ENCODE measurements at regions not wholly inside any gene's neighbourhood (a gene's known extent, or its start where the extent isn't known, plus 50 kb on each side); places are given as distances from the start of the nearest gene placed in this dataset.
"Not testable (repeated sequence)": the region's sequence is repeated elsewhere in the genome, so short reads cannot be mapped to it uniquely, and the experiment has no call there.

GRCh38 chr3:118635711-118636110 lies 398.9 kb downstream of the IGSF11 start:
- intact Hi-C loops (cut with DNase I; ENCODE audit: low total_unique reads) = no loop called here
- no peak for DNase-seq (ENCODE audit: low spot score in 2 of 2)
- WGBS, 2 donors = 27 to 33% methylated on average over 1 of the region's 1 CpG
- TF ChIP-seq POLR2A (IDR thresholded peaks at IDR 0.05) (no peak), CTCF (IDR thresholded peaks at IDR 0.05) (no peak)
- H3K4me3 ChIP-seq (ENCODE audit: low read depth, poor library complexity, severe bottlenecking) = no peak overlapping the region

GRCh38 chr3:118636841-118637240 lies 397.8 kb downstream of the IGSF11 start:
- intact Hi-C loops (cut with DNase I; ENCODE audit: low total_unique reads) = no loop called here
- WGBS, 2 donors = 51 to 59% methylated on average over 4 of the region's 4 CpGs
- no peak for DNase-seq (ENCODE audit: low spot score in 2 of 2)
- no peak for TF ChIP-seq CTCF (IDR thresholded peaks at IDR 0.05)
- no peak for TF ChIP-seq POLR2A (IDR thresholded peaks at IDR 0.05)
- H3K4me3 ChIP-seq (ENCODE audit: low read depth, poor library complexity, severe bottlenecking) = no peak overlapping the region

- no peak overlapping the region for H3K4me3 ChIP-seq (ENCODE audit: low read depth, poor library complexity, severe bottlenecking)
- TF ChIP-seq CTCF (IDR thresholded peaks at IDR 0.05) = no peak
- TF ChIP-seq POLR2A (IDR thresholded peaks at IDR 0.05) = no peak
- intact Hi-C loops (cut with DNase I; ENCODE audit: low total_unique reads) = no loop called here
- no peak for DNase-seq (ENCODE audit: low spot score in 2 of 2)
- WGBS, 2 donors = 34 to 40% methylated on average over 9 of the region's 9 CpGs
Observed at GRCh38 chr3:118637846-118638245, 396.8 kb downstream of the IGSF11 start.

GRCh38 chr3:118641608-118642007 lies 393.0 kb downstream of the IGSF11 start:
- intact Hi-C loops (cut with DNase I; ENCODE audit: low total_unique reads) = no loop called here
- TF ChIP-seq CTCF (IDR thresholded peaks at IDR 0.05) = no peak
- TF ChIP-seq POLR2A (IDR thresholded peaks at IDR 0.05) = no peak
- no peak for DNase-seq (ENCODE audit: low spot score in 2 of 2)
- 18 to 22% methylated on average over 4 of the region's 4 CpGs for WGBS, 2 donors
- no peak overlapping the region for H3K4me3 ChIP-seq (ENCODE audit: low read depth, poor library complexity, severe bottlenecking)

GRCh38 chr3:118671192-118671591 lies 363.5 kb downstream of the IGSF11 start:
- TF ChIP-seq CTCF (IDR thresholded peaks at IDR 0.05) = no peak
- TF ChIP-seq POLR2A (IDR thresholded peaks at IDR 0.05) = no peak
- H3K4me3 ChIP-seq (ENCODE audit: low read depth, poor library complexity, severe bottlenecking) = no peak overlapping the region
- WGBS, 2 donors = 49 to 71% methylated on average over 2 of the region's 2 CpGs
- intact Hi-C loops (cut with DNase I; ENCODE audit: low total_unique reads) = no loop called here
- DNase-seq (ENCODE audit: low spot score in 2 of 2) = no peak

GRCh38 chr3:118675305-118675704 lies 359.3 kb downstream of the IGSF11 start:
- no peak for TF ChIP-seq POLR2A (IDR thresholded peaks at IDR 0.05)
- TF ChIP-seq CTCF (IDR thresholded peaks at IDR 0.05) = no peak
- intact Hi-C loops (cut with DNase I; ENCODE audit: low total_unique reads) = no loop called here
- no peak for DNase-seq (ENCODE audit: low spot score in 2 of 2)
- H3K4me3 ChIP-seq (ENCODE audit: low read depth, poor library complexity, severe bottlenecking) = no peak overlapping the region
- 75 to 82% methylated on average over 2 of the region's 2 CpGs for WGBS, 2 donors

- intact Hi-C loops (cut with DNase I; ENCODE audit: low total_unique reads); DNase-seq (ENCODE audit: low spot score in 2 of 2): not testable (repeated sequence)
Observed at GRCh38 chr3:118678663-118679062, 356.0 kb downstream of the IGSF11 start.

More at GRCh38 chr3:118678663-118679062, 356.0 kb downstream of the IGSF11 start:
- not testable (repeated sequence) for H3K4me3 ChIP-seq (ENCODE audit: low read depth, poor library complexity, severe bottlenecking)

Measured in lower leg skin (tissue), 4 donors.